Suppressor macrophage treated with lipopolysaccharide for 1 hour (primary cell): ENCODE measurements at regions not wholly inside any gene's neighbourhood (a gene's known extent, or its start where the extent isn't known, plus 50 kb on each side); places are given as distances from the start of the nearest gene placed in this dataset.
"Not testable (repeated sequence)": the region's sequence is repeated elsewhere in the genome, so short reads cannot be mapped to it uniquely, and the experiment has no call there.

Experiments used
- DNase-seq, 3 donors: peaks; one replicate each; pipeline ENCODE4 v3.0.0-alpha.2; 2020 to 2022

- DNase-seq = no peak
Measured at GRCh38 chr1:213484333-213484732, 433.3 kb downstream of the RPS6KC1 start.

- DNase-seq = no peak
Measured at GRCh38 chr1:213484758-213485157, 433.7 kb downstream of the RPS6KC1 start.

GRCh38 chr1:213486488-213486887 lies 435.4 kb downstream of the RPS6KC1 start:
- DNase-seq = no peak

- DNase-seq = no peak
Measured at GRCh38 chr1:213491468-213491867, 440.4 kb downstream of the RPS6KC1 start.

GRCh38 chr1:213492161-213493041 lies 441.4 kb downstream of the RPS6KC1 start:
- DNase-seq = no peak

- no peak for DNase-seq
Measured at GRCh38 chr1:213499444-213499843, 448.4 kb downstream of the RPS6KC1 start.

GRCh38 chr1:213507472-213508223 lies 456.6 kb downstream of the RPS6KC1 start:
- no peak for DNase-seq

GRCh38 chr1:213511173-213511572 lies 460.1 kb downstream of the RPS6KC1 start:
- no peak for DNase-seq

GRCh38 chr1:213512316-213512715 lies 461.3 kb downstream of the RPS6KC1 start:
- DNase-seq = no peak

GRCh38 chr1:213513006-213513405 lies 462.0 kb downstream of the RPS6KC1 start:
- no peak for DNase-seq

GRCh38 chr1:213514408-213515179 lies 463.6 kb downstream of the RPS6KC1 start:
- DNase-seq = not testable (repeated sequence)

- no peak for DNase-seq
Measured at GRCh38 chr1:213519098-213519497, 468.1 kb downstream of the RPS6KC1 start.

- DNase-seq = no peak
Measured at GRCh38 chr1:213521206-213521605, 466.6 kb upstream of the PROX1 start.

- DNase-seq = no peak
Measured at GRCh38 chr1:213523781-213524398, 463.9 kb upstream of the PROX1 start.

- no peak for DNase-seq
Measured at GRCh38 chr1:213526306-213526705, 461.5 kb upstream of the PROX1 start.

- DNase-seq = no peak
Measured at GRCh38 chr1:213530611-213531320, 457.0 kb upstream of the PROX1 start.

- DNase-seq = no peak
Measured at GRCh38 chr1:213531369-213532310, 456.1 kb upstream of the PROX1 start.

GRCh38 chr1:213533125-213533524 lies 454.6 kb upstream of the PROX1 start:
- DNase-seq = no peak

- DNase-seq = no peak
Measured at GRCh38 chr1:213535679-213536078, 452.1 kb upstream of the PROX1 start.

- DNase-seq = no peak
Measured at GRCh38 chr1:213538251-213538650, 449.5 kb upstream of the PROX1 start.

GRCh38 chr1:213539464-213539863 lies 448.3 kb upstream of the PROX1 start:
- DNase-seq = no peak
